ENCODE measurements at regions not wholly inside any gene's neighbourhood (a gene's known extent, or its start where the extent isn't known, plus 50 kb on each side); places are given as distances from the start of the nearest gene placed in this dataset.

DNA sequence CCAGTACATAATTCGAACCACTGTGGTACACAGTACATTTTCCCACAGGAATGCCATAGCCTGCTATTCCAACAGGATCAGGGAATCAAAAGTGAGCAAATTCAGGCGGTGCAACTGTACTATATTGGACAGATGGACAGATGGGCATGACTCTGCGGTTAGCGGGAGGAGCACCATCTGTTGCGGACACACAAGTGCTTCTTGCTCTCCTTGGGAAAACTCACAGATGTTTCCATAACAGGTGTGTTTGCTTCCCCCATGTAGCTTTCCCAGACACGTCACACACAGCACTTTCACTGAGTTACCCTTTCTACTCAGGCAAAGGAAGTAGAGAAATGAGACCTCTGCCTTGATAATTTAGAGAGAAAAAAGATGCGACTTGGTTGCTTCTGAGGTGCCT is 325.1 kb upstream of the THBS1 start:
- FAIRE-seq: no peak
- dilution Hi-C loops (cut with MboI; ENCODE audit: extremely low pct_ligation_motif_present, low sequenced_read_pairs): no loop called here

More for the DNA sequence above, 325.1 kb upstream of the THBS1 start:
- Histone ChIP-seq H3K27ac (ENCODE audit: insufficient read depth, low read depth, low read length) (no peak overlapping the region), H3K9ac (replicated peaks; ENCODE audit: extremely low read depth, insufficient read depth, low read length) (no peak overlapping the region), H3K9me3 (replicated peaks; ENCODE audit: control insufficient read depth, insufficient read depth, low read length) (no peaks in the 10 kb centered on the region), H3K27me3 (ENCODE audit: control insufficient read depth in 2 of 2, insufficient read depth in 2 of 2, low read length in 2 of 2) (no peaks in the 10 kb centered on the region), H3K9me1 (replicated peaks; ENCODE audit: control insufficient read depth, extremely low read depth, insufficient read depth, low read length) (no peaks in the 10 kb centered on the region), H3K79me2 (ENCODE audit: control insufficient read depth, insufficient read depth, low read length) (peaks cover 9% of the 10 kb centered on the region), H3K4me2 (ENCODE audit: insufficient read depth, low read length) (no peak overlapping the region), H3K36me3 (ENCODE audit: control insufficient read depth in 2 of 2, extremely low read depth in 1 of 2, insufficient read depth in 2 of 2, low read length in 2 of 2) (peaks cover 0 to 2% of the 10 kb centered on the region in 2 experiments), H2AFZ (ENCODE audit: low read depth, low read length) (no peak overlapping the region), H3K4me1 (ENCODE audit: control insufficient read depth, extremely low read depth, insufficient read depth, low read length) (peaks cover 37% of the 10 kb centered on the region), H4K20me1 (replicated peaks; ENCODE audit: control insufficient read depth, extremely low read depth, insufficient read depth, low read length) (no peaks in the 10 kb centered on the region), H3K4me3 (replicated peaks in 1 of 3; ENCODE audit: insufficient read depth in 1 of 3, low read depth in 1 of 3, low read length in 3 of 3) (no peak overlapping the region)
- POLR2A ChIA-PET: no interaction called here
- BruUV-seq (replicated peaks): no TSS peak
- TF ChIP-seq POLR2A (IDR thresholded peaks at IDR 0.05; ENCODE audit: low read depth, low read length) (no peak), FOS (IDR thresholded peaks at IDR 0.05; ENCODE audit: borderline replicate concordance, insufficient read depth, low read length) (no peak), MYC (IDR thresholded peaks at IDR 0.05; ENCODE audit: low read depth, low read length) (no peak), POLR2AphosphoS5 (IDR thresholded peaks at IDR 0.05; ENCODE audit: insufficient read depth, low read depth, low read length) (no peak), GATA2 (IDR thresholded peaks at IDR 0.05; ENCODE audit: insufficient read depth, insufficient read length, low read depth, low read length) (no peak), JUN (IDR thresholded peaks at IDR 0.05; ENCODE audit: borderline replicate concordance, insufficient read depth, insufficient read length, low read depth) (no peak), EZH2 (IDR thresholded peaks at IDR 0.05; ENCODE audit: borderline replicate concordance, low read depth, low read length, severe bottlenecking) (no peak)
- TF ChIP-seq, protein P1, sequence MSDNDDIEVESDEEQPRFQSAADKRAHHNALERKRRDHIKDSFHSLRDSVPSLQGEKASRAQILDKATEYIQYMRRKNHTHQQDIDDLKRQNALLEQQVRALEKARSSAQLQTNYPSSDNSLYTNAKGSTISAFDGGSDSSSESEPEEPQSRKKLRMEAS (IDR thresholded peaks at IDR 0.05; ENCODE audit: insufficient read depth, insufficient read length): no peak
- TF ChIP-seq, protein P2, sequence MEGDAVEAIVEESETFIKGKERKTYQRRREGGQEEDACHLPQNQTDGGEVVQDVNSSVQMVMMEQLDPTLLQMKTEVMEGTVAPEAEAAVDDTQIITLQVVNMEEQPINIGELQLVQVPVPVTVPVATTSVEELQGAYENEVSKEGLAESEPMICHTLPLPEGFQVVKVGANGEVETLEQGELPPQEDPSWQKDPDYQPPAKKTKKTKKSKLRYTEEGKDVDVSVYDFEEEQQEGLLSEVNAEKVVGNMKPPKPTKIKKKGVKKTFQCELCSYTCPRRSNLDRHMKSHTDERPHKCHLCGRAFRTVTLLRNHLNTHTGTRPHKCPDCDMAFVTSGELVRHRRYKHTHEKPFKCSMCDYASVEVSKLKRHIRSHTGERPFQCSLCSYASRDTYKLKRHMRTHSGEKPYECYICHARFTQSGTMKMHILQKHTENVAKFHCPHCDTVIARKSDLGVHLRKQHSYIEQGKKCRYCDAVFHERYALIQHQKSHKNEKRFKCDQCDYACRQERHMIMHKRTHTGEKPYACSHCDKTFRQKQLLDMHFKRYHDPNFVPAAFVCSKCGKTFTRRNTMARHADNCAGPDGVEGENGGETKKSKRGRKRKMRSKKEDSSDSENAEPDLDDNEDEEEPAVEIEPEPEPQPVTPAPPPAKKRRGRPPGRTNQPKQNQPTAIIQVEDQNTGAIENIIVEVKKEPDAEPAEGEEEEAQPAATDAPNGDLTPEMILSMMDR (IDR thresholded peaks at IDR 0.05; ENCODE audit: extremely low read depth in 1 of 2, insufficient read depth in 1 of 2, low read depth in 1 of 2, low read length in 2 of 2): no peak
- intact Hi-C loops (cut with micrococcal nuclease): no loop called here
- CTCF ChIA-PET: no interaction called here
- no peak for DNase-seq (ENCODE audit: low read depth, low spot score)

Data from endothelial cell of umbilical vein (primary cell).